HS-27A (cell line): ENCODE measurements at regions not wholly inside any gene's neighbourhood (a gene's known extent, or its start where the extent isn't known, plus 50 kb on each side); places are given as distances from the start of the nearest gene placed in this dataset.

Source experiments
- DNase-seq: peaks from one replicate; pipeline ENCODE4 v3.0.0-alpha.2; 2012; ENCODE audit warnings: low read depth, missing footprints

- no peak for DNase-seq
These were observed 343.2 kb downstream of the KCNRG start for GRCh38 chr13:50358231-50359040.

- no peak for DNase-seq
These were observed 343.8 kb downstream of the KCNRG start for GRCh38 chr13:50359041-50359367.

GRCh38 chr13:50359779-50360178, 344.5 kb downstream of the KCNRG start:
- no peak for DNase-seq

- DNase-seq = no peak
These were observed 345.4 kb downstream of the KCNRG start for GRCh38 chr13:50360637-50361036.

GRCh38 chr13:50361282-50361681, 346.0 kb downstream of the KCNRG start:
- DNase-seq = no peak

- DNase-seq = no peak
These were observed 350.5 kb downstream of the KCNRG start for GRCh38 chr13:50365408-50366391.

- no peak for DNase-seq
These were observed 351.4 kb downstream of the KCNRG start for GRCh38 chr13:50366488-50367174.

- DNase-seq = no peak
These were observed 354.4 kb downstream of the KCNRG start for GRCh38 chr13:50369646-50370045.

GRCh38 chr13:50370303-50370950, 355.2 kb downstream of the KCNRG start:
- DNase-seq = no peak

GRCh38 chr13:50374517-50374916, 359.3 kb downstream of the KCNRG start:
- no peak for DNase-seq

- DNase-seq = peak; percentile 20
These were observed 360.5 kb downstream of the KCNRG start for GRCh38 chr13:50375792-50376191.

GRCh38 chr13:50376895-50377575, 361.8 kb downstream of the KCNRG start:
- no peak for DNase-seq

GRCh38 chr13:50377726-50378270, 362.6 kb downstream of the KCNRG start:
- no peak for DNase-seq

GRCh38 chr13:50378509-50379044, 363.3 kb downstream of the KCNRG start:
- DNase-seq = no peak

GRCh38 chr13:50379584-50379983, 364.3 kb downstream of the KCNRG start:
- DNase-seq = no peak

- no peak for DNase-seq
These were observed 365.7 kb downstream of the KCNRG start for GRCh38 chr13:50380905-50381304.

- DNase-seq = no peak
These were observed 367.3 kb downstream of the KCNRG start for GRCh38 chr13:50382511-50382910.

GRCh38 chr13:50382951-50383350, 367.7 kb downstream of the KCNRG start:
- no peak for DNase-seq

- DNase-seq = no peak
These were observed 369.5 kb downstream of the KCNRG start for GRCh38 chr13:50384724-50385123.

GRCh38 chr13:50386541-50387050, 371.4 kb downstream of the KCNRG start:
- DNase-seq = no peak
